ENCODE measurements at regions not wholly inside any gene's neighbourhood (a gene's known extent, or its start where the extent isn't known, plus 50 kb on each side); places are given as distances from the start of the nearest gene placed in this dataset.

DNA sequence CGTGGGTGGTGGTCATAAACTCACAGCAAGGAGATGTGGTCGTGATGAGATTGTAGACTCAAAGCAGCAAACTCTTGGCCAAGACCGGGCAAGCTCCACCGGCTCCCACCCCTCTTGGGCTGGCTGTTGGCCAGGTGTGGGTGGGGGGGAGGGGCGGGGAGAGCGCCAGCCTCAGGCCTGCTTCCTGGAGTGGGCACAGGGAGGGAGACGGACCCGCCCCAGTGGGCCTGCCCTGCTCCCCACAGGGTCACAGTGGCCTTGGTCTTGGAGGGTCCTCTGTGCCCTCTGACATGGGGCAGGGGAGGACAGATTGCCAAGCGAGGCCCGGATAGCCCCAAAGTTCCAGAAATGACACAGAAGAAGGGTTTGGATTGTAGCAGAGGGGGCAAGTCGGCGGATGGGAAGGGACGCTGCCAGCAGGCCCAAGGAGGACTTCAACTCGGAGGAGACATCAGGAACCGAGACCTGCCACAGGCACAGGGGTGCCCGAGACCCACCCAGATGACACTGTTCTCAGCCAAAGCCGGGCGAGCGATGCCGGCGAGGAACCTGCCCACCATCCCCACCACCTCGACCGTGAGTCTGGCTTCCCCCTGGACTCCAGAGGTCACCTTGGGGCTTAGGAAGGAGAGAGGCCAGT, 85.4 kb upstream of the ACTRT2 start:
- ATAC-seq, result no peak

DNA sequence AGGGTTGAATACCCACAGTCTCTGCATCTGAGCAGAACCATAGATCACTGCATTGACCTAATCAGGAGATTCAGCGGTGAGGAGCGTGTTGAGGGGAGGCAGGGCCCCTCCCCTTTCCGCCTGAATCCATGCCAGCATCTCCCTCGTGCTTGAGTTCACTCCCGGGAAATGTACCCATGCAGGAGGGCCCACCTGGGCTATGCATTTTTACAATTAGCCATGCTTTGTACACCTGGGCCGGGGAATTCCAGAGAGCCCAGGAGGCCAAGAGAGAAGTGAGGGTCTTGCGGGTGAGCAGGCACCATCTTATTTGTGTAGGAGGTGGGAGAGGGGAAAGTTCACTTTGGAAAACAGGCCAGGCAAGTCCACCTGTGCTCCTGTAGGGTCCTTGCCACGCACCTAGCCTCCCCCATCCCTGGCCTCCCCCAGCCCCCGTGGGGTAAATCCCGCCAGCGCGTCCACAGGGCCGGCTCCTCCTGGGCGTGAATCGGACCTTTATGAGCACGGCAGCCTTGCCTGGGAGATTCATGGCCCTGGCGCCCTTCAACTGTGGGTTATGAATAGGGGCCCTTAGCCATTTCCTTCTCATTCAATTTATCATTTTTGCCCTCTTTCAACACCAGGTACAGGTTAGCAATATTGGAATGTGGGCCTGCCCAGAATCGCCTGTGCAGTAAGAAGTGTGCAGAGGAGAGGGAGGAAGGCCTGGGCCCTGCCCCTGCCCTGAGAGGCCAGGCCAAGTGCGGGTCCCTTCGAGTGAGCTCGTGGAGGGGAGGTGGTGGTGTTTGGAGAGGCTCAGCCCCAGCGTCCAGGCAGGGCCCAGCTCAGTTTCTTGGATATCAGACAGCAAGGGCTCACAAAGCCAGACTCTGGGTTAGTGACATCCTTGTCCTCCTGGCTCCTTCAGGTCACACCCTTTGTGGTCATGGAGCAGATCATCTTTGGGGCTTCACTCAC, 84.4 kb upstream of the ACTRT2 start:
- ATAC-seq, result no peak

- no peak for ATAC-seq
Measured at GRCh38 chr1:2937805-2938204, 83.5 kb upstream of the ACTRT2 start.

- ATAC-seq, result no peak
Measured at GRCh38 chr1:2939041-2939552, 82.2 kb upstream of the ACTRT2 start.

GRCh38 chr1:2940178-2940577, 81.1 kb upstream of the ACTRT2 start:
- no peak for ATAC-seq

- ATAC-seq, result no peak
Measured at GRCh38 chr1:2941040-2941439, 80.2 kb upstream of the ACTRT2 start.

- ATAC-seq, result no peak
Measured at GRCh38 chr1:2941907-2942306, 79.4 kb upstream of the ACTRT2 start.

- no peak for ATAC-seq
Measured at GRCh38 chr1:2942410-2942809, 78.9 kb upstream of the ACTRT2 start.

GRCh38 chr1:2943686-2944260, 77.5 kb upstream of the ACTRT2 start:
- no peak for ATAC-seq

- no peak for ATAC-seq
Measured at GRCh38 chr1:2944705-2945104, 76.6 kb upstream of the ACTRT2 start.

GRCh38 chr1:2945821-2946231, 75.4 kb upstream of the ACTRT2 start:
- no peak for ATAC-seq

DNA sequence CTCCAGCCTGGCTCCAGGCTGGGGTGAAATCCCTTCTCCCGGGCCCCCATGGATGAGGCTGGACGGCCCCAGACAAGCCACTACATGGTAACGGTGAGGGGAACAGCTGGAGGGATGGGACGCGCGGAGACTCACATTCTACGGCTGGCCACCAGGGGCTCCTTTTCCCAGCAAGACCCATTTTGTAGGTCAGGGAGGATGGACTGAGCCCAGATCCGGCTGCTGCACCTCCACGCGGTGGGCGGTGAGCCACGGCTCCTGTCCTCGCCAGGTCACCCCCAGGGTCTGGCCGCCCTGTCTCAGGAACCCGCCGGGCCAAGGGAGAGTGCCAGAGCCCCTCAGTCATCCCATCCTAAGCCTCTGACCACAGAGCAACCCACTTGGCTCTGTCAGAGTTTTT, 75.0 kb upstream of the ACTRT2 start:
- ATAC-seq, result no peak

DNA sequence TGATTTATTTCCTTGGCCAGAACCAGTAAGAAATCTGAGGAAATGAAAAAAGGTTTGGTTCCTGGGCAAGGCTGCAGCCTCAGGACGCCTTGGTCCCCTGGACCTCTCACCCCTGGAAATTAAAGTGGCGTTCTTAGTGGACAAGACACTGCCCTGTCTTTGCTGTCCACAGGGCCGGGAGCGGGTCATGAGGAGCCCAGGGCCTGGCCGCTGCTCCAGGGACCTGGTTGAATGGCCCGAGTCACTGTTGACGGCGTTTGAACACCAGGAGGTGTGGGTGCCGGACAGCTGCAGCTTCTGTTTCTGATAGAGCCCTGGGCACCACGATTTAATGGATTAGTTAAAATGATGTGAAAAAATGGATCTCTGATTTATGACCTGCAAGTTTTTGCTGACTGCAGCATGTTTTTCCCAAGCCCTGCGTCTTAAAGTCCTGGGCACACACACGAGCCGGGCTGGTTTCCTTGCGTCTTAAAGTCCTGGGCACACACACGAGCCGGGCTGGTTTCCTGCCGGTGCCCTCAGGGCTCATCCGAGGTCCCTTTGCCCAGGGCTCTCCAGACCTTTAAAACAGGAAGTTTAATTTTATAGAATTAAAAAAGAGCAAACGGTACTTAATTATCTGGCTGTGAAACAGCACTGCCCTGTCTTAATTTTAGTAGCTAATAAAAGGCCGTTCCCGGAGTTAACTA, 74.1 kb upstream of the ACTRT2 start:
- ATAC-seq, result no peak

DNA sequence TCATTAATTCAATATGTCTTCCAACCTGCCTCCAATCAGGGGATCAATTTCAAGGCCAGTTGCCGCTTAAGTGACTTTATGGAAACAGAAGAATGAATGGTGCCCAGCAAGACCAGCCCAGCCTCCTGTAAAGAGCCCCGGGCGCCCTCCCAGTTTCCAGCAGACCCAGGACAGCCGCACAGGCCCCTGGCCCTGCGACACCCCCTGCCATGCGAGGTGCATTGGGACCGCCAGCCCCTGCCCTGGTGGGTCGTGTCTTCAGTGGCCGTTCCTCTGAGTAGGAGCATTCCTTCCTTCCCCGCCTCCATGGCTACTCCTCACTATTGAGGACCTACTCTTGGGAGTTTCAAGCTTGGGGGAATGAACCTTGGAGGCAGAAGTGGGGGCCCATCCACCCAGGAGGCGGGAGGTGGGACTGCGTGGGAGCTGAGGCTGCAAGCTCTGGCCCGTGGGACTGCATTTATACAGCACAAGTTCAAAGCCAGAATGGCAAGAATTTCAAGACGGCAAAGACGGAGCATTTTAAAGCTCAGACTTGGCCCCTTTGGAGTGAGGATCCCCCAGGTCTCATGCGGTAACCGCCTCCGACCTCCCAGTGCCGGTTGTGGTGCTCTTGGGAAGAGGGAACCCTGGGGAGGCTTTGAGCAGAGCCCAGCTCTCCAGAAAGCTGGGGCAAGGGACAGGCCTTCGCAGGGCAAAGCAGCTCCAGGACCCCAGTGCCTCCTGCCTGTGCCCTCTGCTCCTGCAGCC, 73.1 kb upstream of the ACTRT2 start:
- ATAC-seq, result no peak

DNA sequence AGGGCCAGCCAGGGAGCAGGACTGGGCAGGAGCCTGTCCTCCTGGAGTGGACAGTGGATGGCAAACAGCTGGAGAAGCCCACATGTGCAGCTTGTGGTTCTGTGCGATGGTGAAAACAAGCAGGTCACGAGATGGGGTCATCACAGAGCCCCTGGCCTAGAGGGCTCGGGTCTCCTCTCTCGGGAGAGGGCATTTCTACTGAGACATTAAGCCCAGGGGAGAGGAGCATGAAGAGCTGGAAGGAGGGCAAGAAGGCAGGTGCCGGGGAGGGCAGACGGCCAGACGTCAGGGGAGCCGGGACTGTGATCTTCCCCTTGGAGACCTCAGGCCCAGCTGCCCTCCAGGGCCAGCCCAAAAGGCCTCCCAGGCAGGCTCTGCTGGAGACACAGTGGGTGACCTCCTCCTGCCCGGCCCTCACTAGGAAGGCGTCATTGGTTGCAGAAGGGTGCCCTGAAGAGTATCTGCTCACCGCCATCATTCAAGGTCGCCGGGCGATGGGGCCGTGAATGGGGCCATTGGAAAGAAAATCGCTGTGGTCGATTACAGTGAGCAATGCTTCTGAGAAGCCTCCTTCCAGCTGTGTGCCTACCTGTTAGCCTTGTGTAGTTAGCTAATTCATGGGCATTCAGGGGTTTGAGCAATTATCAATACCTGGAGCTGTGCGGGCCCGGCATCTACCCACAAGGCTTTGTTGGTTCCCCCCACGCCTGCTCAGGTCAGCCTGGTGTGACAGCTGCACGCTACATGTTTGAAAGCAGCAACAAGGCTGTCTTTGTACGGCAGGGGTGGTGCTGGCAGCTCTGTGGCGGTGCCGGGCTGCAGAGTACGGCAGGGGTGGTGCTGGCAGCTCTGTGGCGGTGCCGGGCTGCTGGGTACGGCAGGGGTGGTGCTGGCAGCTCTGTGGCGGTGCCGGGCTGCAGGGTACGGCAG, 72.3 kb upstream of the ACTRT2 start:
- no peak for ATAC-seq

GRCh38 chr1:2949966-2950925, 71.0 kb upstream of the ACTRT2 start:
- no peak for ATAC-seq

DNA sequence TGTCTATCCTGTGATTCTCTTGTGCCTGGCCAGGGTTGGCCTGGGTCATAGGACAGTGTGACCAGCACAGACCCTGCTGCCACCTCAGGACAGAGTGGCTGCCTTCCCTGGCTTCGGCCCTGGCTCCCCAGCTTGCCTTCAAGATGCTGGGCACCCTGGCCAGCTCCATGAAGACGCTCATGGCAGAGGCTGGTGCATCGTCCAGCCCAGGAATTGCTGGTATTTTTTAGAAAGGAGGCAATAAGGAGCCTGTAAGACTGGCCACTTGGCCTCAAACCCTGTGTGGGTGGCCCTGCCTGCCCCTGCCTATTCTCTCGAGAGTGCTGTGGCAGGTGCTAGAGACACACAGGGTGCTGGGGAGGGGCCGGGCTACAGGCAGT, 70.4 kb upstream of the ACTRT2 start:
- ATAC-seq, result no peak

DNA sequence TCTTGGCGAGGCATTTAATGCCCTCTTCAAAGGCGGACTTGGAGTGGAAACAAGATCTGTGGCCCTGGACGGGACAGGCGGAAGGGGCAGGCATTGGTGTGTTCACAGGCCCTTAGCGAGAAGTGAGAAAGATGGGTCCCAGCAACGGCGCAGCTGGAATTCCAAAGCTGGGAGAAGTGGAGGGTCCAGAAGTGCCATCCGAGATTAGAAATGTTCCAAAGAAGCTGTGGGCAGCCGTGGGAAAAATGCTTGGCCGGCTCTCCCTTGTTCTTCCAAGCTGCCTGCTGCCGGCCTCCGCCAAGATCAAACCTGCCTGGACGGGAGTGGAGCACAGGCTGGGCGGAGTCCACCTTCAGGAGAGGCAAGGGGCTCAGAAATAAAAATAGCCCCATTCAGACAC, 69.4 kb upstream of the ACTRT2 start:
- ATAC-seq, result no peak

- no peak for ATAC-seq
Measured at GRCh38 chr1:2952371-2952770, 68.9 kb upstream of the ACTRT2 start.

GRCh38 chr1:2952992-2953391, 68.3 kb upstream of the ACTRT2 start:
- no peak for ATAC-seq

Measured in activated CD4-positive, CD25-positive, alpha-beta regulatory T cell treated with anti-CD3 and anti-CD28 coated beads, Interleukin-2, amount 50 U/mL, for 24 hours (primary cell).